Thyroid gland (tissue), 4 donors: ENCODE measurements at regions not wholly inside any gene's neighbourhood (a gene's known extent, or its start where the extent isn't known, plus 50 kb on each side); places are given as distances from the start of the nearest gene placed in this dataset.

Experiments used
- POLR2A ChIP-seq, 2 donors: fragments of 450-650 bp; IDR thresholded peaks; one replicate each; pipeline ENCODE4 v1.6.1; 2017; ENCODE audit warnings: antibody characterized with exemption in 2 of 2, mild to moderate bottlenecking in 2 of 2, moderate library complexity in 1 of 2
- TF ChIP-seq, protein P1 (sequence below), 6 experiments: fragments of 200-600 bp in 3 of 6; fragments of 450-650 bp in 3 of 6; sonication (generic) in 3 of 6; IDR thresholded peaks; one replicate each; pipeline ENCODE4 v1.5.1; 2016 to 2019; ENCODE audit warnings: antibody characterized with exemption in 6 of 6, mild to moderate bottlenecking in 2 of 6, inconsistent platforms in 1 of 6, moderate library complexity in 1 of 6

DNA sequence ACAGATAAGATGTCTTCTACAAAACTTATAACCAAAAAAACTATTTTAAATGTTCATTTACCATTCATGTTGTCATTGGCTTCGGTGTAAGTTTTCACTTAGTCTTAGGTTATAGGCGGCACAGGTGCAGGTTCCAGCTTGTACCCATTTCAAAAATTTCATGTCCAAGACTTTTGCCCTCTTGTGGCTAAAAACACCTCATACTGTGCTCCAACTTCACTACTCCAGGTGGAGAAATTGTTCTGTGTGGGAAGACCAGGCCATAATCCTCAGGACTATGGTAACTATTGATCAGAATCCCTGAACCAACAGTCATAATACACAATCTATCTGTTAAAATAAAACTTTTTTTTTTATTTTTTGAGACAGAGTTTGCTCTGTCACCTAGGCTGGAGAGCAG, 95.2 kb upstream of the ATP11B start:
- TF ChIP-seq, protein P1, sequence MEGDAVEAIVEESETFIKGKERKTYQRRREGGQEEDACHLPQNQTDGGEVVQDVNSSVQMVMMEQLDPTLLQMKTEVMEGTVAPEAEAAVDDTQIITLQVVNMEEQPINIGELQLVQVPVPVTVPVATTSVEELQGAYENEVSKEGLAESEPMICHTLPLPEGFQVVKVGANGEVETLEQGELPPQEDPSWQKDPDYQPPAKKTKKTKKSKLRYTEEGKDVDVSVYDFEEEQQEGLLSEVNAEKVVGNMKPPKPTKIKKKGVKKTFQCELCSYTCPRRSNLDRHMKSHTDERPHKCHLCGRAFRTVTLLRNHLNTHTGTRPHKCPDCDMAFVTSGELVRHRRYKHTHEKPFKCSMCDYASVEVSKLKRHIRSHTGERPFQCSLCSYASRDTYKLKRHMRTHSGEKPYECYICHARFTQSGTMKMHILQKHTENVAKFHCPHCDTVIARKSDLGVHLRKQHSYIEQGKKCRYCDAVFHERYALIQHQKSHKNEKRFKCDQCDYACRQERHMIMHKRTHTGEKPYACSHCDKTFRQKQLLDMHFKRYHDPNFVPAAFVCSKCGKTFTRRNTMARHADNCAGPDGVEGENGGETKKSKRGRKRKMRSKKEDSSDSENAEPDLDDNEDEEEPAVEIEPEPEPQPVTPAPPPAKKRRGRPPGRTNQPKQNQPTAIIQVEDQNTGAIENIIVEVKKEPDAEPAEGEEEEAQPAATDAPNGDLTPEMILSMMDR (IDR thresholded peaks at IDR 0.05) = no peak
- no peak for TF ChIP-seq POLR2A (IDR thresholded peaks at IDR 0.05)
